ENCODE measurements at regions not wholly inside any gene's neighbourhood (a gene's known extent, or its start where the extent isn't known, plus 50 kb on each side); places are given as distances from the start of the nearest gene placed in this dataset.

DNA sequence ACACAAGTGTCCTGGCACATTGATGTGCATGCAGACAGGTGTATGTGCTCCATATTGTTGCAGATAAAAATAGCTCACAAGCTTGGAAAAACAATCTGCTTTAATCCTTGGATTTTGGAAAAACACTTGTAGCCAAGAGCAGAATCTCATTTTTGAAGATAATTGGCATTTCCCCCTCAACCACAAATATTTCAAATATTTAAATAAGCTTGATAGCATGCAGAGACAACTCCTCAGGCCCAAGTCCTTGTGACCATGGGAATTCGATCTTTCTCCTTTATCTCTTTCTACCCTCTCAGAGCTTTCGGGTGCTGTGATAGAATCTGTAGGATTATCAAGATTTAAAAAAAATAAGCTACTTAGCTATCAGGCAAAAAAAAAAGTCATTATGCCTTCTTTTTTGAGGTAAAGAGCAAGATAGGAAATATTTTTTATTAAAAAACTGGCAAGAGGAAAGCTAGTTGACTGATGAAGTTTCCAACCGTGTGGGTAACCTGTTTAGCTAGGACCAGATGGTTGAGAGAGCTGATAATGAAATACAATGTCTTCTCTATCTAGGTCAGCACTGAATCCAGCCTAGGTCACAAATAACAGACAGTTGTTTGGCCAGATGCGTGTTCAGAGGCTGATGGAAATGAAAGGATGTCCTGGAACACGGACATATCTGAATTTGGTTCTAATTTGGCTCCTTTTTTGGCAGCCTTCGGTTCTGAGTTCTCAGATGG, 54.9 kb upstream of the SNRK start:
- TF ChIP-seq, protein P1, sequence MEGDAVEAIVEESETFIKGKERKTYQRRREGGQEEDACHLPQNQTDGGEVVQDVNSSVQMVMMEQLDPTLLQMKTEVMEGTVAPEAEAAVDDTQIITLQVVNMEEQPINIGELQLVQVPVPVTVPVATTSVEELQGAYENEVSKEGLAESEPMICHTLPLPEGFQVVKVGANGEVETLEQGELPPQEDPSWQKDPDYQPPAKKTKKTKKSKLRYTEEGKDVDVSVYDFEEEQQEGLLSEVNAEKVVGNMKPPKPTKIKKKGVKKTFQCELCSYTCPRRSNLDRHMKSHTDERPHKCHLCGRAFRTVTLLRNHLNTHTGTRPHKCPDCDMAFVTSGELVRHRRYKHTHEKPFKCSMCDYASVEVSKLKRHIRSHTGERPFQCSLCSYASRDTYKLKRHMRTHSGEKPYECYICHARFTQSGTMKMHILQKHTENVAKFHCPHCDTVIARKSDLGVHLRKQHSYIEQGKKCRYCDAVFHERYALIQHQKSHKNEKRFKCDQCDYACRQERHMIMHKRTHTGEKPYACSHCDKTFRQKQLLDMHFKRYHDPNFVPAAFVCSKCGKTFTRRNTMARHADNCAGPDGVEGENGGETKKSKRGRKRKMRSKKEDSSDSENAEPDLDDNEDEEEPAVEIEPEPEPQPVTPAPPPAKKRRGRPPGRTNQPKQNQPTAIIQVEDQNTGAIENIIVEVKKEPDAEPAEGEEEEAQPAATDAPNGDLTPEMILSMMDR (IDR thresholded peaks at IDR 0.05; ENCODE audit: low read length), result no peak
- TF ChIP-seq EZH2 (optimal IDR thresholded peaks at IDR 0.05; ENCODE audit: low read depth, low read length) (no peak), EZH2phosphoT487 (IDR thresholded peaks at IDR 0.05; ENCODE audit: low read length) (no peak)

All from MM.1S (cell line).